ENCODE measurements at regions not wholly inside any gene's neighbourhood (a gene's known extent, or its start where the extent isn't known, plus 50 kb on each side); places are given as distances from the start of the nearest gene placed in this dataset.
"Not testable (repeated sequence)": the region's sequence is repeated elsewhere in the genome, so short reads cannot be mapped to it uniquely, and the experiment has no call there.

DNA sequence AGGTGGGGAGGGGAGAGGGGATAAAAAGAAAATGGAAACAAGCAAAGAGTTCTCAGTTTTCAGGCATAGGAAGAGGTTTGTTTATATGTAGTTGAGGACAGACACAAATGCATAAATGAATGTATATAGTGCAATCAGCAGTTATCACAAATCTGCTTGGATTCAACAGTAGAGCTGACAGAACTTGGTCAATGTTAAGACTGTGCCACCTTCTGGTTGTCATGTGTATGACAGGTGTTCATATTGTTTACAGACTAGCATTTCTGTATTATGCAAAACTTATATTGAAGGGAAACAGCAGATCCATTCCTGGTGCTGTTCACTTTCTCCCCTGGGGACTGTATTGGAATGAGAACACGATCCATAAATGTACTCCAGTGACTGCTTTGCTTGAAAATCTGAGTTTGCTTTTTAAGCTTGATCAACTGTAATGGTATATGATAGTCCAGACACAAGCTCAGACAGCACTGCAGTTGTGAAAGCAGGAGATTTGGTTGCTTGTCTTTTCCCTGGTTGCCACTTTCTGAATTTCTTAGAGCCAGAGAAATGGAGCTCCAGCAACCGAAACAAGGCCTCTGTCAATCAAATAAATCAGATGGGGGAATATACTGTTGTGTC, 319.5 kb upstream of the OBI1 start:
- peak; percentile 81 for DNase-seq

DNA sequence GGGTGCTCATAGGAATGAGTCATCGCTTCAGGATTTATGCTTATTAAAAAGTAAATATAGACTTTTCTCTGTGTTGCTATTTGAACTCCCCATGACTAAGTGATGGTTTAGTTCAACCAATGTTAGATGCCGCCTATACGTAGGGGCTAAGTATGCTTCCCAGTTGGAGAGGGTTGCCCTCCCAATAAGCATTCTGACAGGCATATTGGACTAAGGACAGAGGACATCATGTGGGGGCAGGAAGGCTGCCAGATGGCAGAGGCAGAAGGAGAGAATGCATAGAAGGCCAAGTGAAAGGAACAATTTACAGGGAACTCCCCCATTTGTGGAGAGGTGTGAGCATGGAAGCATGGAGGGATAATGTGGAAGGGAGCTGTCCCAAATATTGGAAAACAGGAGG, 318.4 kb upstream of the OBI1 start:
- no peak for DNase-seq

DNA sequence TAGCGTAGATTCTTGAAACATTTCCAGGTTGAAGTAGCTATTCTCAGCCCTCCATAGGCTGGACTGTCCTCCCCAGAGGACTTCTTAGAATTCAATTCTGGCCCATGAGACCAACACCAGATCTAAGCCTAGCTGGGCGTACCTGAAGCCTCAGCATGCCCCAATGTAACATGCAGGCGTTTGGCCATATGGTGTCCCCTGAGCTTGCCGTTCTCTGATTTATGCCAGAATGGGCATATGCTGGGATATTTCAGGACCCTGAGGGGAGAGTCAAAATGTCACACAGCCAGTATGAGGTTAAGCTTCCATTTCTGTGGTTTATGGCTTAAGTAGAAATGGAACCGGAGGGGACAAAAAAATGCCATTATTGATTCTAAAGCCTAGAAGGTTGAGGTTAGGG, 317.7 kb upstream of the OBI1 start:
- DNase-seq, result no peak

DNA sequence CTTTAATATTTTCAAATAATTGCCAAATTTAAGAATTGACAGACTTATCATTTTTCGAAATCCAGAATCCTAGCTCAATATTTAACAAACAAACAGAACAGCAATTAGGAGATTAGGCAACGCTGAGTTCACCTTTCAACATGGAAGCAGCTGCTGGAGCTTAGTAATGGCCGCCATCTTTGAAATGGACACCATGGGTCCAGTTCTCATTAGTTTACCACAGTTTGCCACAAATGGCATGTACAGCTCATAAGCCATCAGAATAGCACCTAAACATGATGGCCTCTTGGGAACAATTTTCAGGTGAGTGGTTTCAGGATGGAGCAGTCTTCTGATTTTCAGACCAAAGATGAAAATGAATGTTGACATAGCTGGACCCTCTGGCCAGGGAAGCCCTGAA, 313.6 kb upstream of the OBI1 start:
- DNase-seq, result peak; percentile 17

DNA sequence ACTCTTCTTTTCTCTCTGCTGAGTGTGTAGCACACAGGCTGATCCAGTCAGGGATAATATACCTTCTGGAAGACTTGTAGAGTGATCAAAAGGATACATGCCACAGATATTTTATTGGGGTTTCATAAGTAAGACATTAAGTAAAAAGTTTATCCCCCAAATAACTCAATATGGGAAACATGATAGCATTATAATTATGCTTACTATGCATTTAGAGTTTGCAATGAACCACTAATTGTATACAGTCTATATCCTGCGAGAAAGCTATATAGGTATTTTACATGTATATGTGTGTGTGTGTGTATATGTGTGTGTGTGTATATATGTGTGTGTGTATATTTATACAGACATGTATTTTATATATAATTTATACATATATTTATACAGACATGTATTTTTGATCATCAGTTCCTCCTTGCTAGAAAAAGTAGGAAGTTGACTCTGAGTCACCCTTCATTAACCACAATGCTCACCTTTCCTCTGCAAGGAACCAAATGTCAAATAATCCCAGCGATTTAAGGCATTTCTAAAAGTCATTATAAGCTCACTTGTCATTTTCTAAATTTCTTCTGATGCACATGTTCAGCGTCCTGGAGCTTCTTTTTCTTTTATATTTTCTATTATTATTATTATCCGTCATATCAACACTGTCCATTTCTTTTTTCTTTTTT, 312.5 kb upstream of the OBI1 start:
- DNase-seq, result no peak

DNA sequence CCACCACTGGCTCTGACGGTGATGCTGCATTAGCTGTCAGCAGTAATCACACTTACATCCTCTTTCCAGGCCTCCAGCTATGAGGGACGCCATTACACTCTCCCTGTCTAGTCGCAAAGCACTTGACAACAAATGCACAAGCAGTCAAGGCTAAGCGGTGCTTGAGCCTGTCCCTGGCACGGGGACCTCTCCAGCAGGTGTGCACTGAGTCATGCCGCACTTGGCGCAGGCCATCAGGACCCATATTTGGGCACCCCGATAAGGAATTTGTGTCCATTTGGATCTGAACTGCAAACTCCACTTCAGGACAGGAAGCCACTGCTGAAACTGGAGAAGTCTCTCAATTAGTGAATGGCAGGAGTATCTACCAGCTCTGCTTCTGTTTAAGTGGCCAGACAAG, 301.9 kb upstream of the OBI1 start:
- no peak for DNase-seq

DNA sequence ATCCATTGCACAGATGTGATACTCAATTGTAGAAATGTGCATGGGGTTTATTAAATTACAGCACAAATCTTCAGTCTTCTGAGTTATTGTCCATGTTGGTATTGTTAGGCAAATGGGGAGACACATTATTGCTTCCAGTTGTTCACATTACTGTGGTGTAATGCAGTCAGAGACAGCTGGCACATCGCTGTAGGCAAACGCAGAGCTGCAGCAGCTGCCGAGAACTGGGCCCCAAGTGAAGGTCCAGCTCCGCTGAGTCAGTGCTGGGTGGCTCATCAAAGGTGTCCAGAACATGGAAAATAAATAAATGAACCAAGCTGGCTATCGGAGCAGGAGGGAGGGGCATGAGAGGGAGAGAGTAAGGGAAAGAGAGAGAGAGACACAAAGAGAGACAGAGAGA, 299.1 kb upstream of the OBI1 start:
- no peak for DNase-seq

DNA sequence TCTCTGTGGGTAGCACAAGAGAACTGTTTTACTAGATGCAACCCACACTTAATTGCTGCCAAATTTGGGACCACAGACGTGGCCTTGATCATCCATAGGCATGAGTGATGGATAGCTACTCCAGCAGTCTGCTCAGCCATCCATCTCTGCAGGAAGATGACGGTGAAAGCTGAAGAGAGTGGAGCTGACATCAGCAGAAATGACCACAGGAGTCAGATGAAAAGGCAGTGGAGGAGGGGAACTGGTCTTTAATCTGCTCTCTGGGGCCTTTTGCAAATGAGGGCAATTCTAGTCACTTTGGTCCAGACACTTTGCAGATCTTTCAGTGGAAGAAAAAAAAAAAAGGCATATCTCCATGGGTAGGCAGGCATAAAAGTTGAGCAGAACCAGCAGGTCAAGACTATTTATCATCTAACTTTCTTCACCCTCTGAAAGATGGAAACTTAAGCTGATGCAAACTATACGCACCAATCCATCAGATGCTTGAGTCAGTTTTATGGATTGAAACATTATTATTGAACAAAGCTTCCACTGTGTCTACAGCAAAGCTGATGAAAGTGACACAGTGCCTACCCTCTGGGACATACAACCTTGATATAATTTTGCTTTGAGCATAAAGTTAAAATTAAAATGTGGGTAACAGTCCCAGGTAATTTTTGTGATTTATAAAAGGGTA, 281.6 kb upstream of the OBI1 start:
- DNase-seq, result no peak

DNA sequence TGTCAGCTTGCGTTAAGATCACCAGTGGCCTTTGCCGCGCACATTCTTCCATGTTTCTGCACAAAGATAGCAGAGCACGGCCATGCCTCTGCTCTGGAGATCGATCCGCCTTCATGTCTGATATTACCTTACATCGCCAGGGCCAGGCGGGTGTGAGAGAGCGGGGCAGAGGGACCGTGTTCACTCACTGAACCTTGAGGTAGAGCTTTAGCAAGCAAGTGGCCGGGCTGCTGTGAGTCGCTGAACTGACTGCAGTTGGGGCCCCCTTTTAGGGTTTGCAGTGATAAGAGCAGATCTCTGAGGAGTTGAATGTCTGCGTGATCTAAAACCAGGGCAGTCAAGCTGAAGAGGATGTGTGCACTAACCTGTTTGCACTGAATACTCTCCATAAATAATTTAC, 275.4 kb upstream of the OBI1 start:
- no peak for DNase-seq

DNA sequence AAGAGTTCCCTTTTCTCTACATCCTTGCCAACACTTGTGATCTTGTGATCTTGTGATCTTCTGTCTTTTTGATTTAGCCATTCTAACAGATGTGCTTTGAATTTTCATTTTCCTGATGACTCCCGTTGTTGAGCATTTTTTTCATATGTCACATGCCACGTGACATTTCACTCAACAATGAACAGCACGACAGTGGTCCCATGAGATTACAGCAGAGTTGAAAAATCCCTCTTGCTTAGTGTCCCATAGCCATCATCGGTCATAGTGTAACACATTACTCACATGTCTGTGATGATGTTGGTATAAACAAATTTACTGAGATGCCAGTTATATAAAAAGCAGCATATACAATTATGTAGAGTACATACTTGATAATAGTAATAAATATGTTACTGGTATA, 256.1 kb upstream of the OBI1 start:
- no peak for DNase-seq

DNA sequence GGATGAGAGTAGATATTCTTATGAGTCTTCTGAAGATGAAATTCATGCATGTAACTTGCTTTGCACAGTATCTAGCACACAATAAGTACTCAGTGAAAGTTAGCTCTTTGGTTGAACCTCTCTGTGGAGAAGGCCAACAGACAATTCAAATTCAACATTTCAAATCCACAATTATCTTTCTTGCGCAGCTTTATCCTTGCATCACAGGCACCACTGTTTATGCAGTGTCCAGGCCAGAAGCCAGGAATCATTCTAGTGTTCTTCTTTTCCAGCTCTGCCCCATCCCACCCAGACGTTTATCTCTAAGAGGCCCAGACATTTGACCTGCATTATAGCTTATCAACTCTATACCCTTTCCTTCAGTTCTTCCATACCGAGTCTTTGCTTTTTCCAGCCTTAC, 254.7 kb upstream of the OBI1 start:
- DNase-seq, result no peak

DNA sequence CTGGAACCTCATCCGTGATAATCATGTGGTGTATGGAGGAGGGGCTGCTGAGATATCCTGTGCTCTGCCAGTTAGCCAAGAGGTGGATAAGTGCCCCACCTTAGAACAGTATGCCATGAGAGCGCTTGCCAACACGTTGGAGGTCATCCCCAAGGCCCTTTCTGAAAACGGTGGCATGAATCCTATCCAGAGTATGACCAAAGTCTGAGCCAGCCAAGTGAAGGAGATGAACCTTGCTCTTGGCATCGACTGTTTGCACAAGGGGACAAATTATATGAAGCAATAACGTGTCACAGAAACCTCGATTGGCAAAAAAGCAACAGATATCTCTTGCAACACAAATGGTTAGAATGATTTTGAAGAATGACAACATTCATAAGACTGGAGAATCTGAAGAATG, 251.2 kb upstream of the OBI1 start:
- DNase-seq, result no peak

DNA sequence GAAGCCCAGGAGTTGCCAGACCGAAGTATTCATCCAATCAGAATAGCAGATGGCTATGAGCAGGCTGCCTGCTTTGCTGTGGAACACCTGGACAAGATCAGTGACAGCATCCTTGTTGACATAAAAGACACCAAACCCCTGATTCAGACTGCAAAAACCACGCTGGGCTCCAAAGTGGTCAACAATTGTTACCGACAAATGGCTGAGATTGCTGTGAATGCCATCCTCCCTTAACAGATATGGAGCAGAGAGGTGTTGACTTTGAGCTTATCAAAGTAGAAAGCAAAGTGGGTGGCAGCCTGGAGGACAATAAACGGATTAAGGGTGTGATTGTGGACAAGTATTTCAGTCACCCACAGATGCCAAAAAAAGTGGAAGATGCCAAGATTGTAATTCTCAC, 250.3 kb upstream of the OBI1 start:
- peak; percentile 92 for DNase-seq

DNA sequence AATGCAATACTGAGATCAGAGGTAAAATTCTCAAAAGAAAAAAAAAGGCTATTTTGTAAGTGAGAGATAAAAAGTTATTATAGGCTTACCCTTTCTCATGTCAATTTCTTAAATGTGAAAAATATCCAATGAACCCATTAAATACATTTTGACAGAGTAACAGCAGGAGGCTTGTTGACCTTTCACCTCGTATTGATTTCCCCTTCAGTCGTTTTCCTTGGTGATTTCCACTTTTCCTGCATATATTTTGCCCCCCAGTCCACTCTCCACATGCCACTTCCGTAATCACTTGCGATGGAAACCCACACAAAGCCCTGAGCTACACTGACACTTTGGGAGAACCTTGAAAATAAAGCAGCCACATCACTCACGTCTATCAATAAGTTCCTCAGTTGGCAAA, 248.1 kb upstream of the OBI1 start:
- DNase-seq, result peak; percentile 65

DNA sequence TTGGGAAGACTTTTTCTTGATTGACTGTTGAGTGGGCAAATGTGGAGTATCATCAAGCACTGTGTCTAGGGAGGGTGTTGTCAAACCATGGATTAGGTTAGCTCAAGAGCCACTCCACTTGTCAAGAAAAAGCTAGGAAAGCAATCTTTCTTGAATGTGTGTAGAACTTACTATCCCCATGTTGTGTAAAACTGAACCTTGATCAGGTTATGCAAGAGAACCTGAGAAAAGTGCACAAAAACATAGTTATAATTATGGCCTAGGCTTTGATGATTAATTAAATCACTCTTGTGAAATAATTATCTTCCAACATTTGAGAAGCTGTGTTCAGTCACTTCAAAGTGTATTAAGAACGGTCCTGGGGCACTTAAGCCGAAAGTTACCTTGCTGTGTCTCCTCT, 238.2 kb upstream of the OBI1 start:
- DNase-seq, result no peak

DNA sequence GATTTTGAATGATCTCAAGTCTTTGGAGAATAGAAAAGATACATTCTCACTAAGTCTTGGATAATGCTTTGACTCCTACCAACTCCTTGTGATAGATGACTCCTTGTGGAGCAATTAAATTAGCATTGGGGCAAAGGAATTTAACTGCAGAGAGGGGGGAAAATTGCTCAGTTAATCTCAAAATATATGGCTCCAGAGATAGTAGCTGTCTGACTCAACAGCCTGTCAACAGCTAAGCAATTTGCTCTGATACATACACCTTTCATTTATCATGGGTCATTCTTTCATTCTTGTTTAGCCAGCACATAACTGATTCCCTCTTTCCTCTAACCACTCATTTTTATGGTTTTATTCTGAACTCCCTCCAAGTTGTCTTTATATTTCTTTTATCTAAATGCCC, 225.6 kb upstream of the OBI1 start:
- DNase-seq, result no peak

DNA sequence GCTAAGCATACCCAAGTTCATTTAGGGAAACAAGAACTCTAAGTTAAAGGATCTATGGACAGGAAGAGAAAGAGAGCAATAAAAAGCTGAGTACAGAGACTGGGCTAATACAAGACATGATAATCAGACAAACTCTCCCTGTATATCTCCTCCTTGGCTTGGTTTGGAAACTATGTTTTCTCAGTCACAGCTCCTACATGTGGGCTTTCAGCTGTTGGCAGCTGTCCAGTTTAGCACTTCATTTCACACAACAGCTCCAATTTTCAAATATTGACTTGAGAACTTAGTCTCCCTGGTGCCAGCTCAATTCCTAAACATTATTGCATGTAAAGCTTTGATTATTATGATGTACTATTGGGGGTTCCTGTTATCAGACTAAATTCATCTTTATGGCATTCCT, 222.8 kb upstream of the OBI1 start:
- DNase-seq, result peak; percentile 95

DNA sequence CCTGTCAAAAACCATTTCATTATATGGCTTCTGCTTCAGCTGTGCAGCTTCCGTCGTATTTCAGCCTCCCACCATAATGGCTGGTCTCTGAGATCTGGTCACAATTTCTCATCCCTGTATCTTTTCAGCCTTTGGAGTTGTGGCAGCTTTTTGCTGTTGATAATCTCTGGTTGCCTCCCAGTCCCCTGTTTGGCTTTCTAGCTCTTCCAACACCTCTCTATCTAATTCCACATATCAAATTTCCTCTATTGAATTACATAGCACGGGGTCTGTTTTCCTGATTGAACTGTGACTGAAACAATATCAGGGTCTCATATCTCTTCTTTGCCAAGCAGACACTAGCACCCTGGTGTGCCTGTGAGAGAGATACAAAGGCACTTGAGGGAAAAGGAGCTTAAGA, 222.1 kb upstream of the OBI1 start:
- peak; percentile 97 for DNase-seq

DNA sequence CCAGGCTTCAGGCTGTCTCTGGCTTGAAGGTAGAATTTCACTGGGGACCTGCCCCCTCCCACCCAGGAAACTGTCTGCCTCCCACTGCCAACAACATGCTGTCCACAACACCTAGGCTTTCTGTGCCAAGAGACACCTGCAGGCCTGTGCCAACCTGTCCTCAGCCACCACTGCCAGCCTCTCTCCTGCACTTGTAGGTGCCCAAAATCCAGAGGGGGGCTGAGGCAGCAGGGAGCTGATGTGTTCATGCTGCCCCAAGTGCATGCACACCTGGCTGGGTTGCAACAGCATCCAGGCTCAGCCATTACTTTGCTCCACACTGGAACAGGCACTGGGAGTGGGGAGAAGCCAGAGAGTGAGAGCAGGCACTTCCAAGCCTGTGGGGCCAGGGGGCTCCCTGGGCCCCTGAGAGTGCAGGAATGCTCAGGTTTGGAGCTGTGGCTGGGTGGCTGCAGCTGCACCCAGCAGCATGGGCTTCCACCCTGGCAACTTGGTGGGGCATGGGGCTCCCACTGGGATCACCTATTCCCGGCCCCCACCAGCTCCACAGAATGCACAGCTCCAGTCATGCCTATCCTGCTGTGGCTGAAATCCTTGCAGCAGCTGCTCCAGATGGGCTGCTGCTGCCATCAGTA, 218.1 kb upstream of the OBI1 start:
- DNase-seq, result no peak

DNA sequence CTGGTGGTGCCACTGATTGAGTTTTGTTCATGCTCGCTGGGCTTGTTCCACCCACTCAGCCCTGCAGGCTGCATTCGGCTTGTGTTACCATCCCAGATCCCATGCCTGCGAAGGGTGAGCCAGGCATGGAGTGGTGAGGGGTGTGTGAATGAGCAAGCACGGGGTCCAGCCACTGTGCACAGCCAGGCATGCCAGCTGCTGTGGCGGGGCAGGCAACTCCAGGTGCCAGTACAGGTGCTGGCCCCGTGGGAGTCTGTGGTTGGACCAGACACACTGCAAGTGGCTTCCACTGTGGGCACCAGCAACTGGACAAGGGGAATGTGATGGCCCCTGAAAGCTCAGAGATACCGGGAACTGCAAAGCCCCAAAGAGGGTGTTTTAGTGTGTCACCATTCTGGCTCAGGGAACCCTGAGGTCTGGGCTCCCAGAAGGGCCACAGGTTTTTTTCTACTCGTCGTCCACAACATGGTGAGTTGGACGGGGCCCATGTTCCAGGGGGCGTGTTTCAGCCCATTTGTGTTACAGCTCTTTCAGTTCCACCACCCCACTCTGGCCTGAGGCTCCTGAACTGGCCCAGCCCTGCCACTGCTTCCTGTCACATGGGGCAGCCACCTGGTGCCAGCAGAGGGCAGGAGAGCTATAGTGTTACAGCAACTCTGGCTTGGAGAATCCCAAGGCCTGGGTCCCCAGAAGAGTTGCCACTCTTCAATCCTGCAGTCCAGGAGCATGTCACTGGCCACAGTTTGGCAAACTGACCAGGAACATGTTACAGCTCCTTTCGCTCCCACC, 217.0 kb upstream of the OBI1 start:
- DNase-seq, result peak; percentile 80

DNA sequence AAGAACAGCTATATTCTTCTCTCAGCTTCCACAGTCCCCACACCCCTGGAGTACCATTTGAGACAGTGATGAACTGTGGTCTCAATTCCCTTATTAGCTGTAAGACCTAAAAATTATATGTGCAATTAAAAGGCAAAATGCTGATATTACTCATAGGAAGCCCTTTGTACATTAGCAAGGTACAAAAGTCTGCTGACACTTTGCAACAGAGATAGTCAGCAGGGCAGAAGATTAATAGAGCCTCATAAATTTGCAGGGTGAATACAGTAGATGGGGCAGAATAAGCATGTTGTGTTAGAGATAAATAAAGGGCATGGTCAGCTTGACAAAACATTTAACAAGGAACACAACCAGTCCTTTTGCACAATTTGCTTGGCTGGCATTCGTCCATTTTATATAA, 210.0 kb upstream of the OBI1 start:
- DNase-seq, result no peak

DNA sequence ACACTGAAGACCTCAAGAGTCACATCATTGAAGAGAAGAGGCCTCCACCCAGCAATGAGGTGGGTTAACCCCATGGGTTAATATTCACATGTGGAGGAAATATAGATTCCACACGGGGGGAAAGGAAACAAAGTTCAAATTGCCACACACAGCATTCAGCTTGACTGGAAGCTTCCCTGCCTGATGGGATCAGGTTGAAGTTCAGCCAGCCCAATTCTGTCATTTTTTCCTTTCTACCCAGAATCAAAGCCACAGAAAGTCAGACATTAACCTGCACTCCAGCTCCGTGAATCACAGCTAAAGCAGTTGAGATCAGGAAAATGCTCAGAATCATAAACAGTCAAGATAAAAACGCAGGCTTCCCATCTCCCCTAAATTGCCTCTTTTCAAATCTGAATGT, 208.7 kb upstream of the OBI1 start:
- no peak for DNase-seq

DNA sequence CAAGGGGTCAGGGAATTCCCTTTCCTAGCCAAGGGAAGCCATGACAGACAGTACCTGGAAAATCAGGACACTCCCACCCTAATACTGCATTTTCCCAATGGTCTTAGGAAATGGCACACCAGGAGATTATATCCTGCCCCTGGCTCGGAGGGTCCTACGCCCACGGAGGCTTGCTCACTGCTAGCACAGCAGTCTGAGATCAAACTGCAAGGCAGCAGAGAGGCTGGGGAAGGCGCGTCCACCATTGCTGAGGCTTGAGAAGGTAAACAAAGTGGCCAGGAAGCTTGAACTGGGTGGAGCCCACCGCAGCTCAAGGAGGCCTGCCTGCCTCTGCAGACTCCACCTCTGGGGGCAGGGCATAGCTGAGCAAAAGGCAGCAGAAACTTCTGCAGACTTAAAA, 207.1 kb upstream of the OBI1 start:
- not testable (repeated sequence) for DNase-seq

Measured in NCI-H146 (cell line).